Activated CD4-positive, CD25-positive, alpha-beta regulatory T cell treated with anti-CD3 and anti-CD28 coated beads, Interleukin-2, amount 50 U/mL, for 72 hours (primary cell): ENCODE measurements at regions not wholly inside any gene's neighbourhood (a gene's known extent, or its start where the extent isn't known, plus 50 kb on each side); places are given as distances from the start of the nearest gene placed in this dataset.

Experiments
- DNase-seq: peaks from one replicate; pipeline ENCODE4 v3.0.0; 2021

DNA sequence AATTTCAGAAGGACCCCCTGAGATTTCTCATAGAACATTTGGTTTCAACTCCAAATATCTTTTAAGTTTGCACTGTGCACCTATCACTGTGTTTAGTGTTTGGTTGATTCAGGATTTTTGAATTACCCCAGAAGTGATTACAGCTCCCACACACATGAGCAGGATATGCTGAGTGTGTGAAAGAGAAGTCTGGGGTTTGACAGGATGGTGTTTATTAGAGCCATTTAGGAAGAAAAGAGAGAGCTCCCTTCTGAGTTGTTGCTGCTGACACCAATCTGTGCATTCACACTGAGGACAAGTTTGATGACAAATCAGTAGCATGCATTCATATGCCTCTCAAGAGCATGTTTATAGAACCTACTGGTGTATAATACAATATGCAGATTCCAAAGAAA is 118.1 kb downstream of the RPL22L1 start:
- no peak for DNase-seq

DNA sequence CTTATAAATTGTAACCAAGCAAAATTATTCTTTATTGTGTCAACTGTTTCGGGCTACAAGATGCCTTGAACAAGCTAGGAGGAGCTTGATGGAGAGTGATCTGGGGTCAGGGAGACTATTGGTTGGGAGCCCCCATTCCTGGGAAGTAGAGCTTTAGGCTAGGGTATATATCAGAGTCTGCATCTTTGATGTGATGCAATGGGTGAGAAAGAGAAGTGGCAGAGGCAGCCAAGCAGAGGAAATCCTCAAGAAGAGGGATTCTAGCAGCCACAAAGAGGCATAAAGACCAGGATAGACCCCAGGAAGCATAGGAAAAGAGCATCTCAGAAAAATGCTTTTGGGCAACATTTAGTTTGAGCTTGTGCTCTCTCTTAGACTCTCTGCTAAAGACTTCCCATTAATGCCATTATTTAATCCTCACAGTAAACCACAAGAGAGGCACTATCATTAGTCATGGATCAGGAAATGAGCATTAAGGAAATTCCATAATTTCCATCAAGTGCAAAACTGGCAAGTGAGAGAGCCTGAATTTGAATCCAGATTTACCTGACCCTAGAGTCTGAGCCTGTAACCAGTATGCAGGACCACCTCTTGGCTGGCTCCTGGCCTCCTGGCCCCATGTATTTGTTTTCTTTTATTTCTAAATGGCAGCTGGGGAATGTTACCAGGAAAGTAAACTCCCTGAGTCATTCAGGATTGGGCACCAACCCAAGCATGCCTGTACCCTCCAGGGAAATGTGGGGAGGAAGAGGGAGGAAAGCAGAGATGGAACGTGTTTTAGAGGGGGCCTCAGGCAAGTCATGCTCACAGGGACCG is 118.7 kb downstream of the RPL22L1 start:
- DNase-seq: no peak

DNA sequence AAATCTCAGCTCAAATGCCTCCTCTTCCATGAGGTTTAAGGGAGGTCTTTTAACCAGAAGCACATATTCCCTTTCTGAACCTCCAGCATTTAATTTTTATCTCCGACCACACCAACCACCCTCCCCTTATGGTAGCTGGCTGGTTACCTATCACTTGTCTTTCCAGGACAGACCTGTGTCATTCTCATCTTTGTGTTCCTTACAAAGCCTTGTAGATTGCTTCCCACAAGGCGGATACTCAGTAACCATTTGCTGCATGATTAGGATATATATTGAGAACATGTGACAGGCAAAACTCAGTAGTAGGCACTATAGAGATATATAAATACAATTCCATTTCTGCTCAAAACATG is 119.5 kb downstream of the RPL22L1 start:
- DNase-seq: no peak

DNA sequence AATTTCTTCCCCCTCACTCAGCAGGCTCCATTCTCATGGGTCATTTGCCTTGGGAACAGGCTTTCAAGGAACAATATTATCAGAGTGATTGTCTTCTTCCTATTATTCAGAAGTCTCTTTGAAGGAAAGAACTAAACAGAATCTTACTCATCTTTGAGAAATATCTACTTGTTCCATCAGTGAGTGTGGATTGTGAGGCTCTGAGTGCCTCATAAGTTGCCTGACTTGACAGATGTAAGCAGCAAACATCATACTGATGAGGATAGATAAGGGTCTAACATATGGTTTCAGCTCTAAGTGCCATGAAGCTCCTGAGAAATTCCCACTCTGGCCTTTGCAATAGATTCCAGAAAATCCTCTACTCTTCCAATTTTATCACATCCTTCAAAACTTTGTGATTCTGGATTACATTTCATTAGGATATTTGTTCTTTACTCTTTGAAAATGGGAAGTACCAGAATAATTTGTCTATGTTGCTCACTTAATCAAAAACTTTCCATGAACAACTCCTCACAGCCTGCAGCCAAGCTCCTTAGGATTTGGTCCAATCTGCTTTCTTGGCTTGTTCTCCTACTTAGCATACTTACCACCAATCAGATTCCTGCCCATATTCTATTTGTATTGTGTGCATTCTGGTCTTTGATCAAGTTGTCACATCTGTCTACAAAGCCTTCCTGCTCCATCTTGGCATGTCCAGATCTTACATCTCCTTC is 120.1 kb downstream of the RPL22L1 start:
- no peak for DNase-seq

DNA sequence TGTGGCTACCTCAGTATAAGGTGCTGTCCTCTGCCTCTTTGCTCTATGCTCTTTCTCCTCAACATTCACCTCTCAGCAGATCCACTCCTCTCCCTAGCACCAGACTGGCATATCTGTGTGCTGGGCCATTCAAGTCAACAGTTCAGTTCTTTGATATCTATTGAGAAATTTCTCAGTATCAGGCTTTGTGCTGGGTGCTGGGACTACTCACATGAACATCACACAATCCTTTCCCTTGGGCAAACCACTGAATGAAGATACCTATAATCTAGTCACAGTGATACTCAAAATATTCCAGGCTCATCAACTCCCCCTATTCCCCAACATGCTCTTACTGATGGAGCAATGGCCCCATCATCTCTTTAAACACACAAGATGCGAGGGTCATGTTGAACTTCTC is 120.8 kb downstream of the RPL22L1 start:
- DNase-seq: no peak

DNA sequence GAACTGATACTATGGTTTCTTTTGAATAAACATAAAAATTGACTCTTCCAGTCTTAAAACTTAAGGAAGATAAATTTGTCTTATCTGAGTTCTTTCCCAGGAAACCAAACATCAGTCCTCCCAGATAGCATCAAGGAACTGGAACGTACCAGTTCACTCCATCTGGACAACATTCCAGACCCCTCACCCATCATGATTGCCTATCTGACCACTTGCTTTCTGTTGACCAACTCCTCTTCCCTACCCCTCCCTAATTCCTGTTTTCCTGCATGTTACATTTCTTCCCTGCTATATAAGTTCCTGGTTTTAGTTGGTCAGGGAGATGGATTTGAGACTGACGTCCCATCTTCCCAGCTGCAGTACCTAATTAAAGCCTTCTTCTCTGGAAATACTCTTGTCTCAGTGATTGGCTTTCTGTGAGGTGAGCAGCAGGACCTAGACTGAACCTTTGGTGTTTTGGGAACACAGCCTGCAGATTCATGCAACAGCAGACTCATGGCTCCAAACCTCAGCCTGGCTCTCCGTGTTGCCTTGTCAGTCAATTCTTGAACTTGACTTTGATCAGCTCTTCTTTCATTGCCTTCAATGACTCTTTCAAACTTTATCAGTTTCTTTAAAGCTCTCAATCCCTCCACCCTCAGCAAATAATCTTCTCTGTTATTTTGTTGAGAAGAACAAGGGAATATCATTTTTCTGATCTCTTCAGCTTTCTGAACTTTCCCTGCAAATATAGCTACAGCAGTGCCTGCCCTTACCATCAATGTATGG is 123.6 kb downstream of the RPL22L1 start:
- no peak for DNase-seq

DNA sequence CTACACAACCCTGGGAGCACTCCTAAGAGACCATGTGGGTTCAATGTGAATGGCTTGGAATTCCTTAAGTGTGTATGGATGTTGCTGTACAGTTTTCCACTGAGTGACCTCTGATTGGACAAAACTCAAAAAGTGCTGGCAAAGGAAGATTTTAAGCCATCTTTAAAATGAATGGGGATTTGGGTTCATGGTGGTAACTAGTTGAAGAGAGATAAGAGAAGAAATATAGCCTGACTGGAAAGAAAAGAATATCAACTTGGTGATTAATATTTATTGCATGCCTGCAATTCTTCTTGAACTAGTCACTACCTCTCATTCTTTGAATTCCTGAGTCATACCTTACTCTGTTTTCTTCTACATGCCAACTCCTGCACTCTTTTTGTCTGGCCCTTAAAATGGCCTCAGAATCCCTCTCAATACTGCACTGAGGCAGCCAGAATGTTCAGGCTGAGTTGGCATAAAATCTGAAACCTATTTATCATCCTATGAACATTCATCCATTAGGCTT is 124.7 kb downstream of the RPL22L1 start:
- no peak for DNase-seq

DNA sequence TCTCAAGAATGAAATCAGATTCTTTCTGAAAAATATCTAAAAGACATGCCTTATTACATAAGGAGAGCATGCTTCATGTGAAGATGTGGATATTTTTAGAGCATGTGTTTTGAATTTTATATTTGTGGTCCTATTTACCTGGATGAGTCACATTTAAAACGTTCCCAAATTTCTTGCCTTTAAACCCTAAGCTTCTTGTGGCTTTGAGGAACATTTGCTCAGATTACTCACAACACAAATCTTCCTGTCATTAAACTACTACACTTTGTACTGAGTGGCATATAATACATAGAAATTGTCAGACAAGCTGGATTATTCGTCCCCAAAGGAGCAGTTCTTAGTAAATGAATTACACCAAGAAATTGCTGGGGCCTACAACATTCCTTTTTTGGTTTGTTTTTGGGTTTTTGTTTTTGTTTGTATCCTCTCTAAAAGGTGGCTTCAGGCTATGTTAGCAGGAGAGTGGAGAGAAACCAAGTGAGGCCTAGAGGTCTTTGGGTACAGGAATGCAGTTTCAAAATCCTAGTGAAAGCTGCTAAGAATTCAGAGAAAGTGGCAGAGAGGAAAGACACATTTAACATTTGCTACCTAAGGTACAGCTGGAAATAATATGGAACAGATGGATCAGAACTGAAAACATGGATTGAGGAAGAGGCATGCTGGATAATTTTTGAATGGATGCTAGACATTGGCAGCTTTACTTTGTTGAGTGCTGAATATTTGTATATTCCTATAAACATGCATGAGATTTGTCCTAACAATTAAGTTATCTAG is 128.1 kb downstream of the RPL22L1 start:
- DNase-seq: no peak

DNA sequence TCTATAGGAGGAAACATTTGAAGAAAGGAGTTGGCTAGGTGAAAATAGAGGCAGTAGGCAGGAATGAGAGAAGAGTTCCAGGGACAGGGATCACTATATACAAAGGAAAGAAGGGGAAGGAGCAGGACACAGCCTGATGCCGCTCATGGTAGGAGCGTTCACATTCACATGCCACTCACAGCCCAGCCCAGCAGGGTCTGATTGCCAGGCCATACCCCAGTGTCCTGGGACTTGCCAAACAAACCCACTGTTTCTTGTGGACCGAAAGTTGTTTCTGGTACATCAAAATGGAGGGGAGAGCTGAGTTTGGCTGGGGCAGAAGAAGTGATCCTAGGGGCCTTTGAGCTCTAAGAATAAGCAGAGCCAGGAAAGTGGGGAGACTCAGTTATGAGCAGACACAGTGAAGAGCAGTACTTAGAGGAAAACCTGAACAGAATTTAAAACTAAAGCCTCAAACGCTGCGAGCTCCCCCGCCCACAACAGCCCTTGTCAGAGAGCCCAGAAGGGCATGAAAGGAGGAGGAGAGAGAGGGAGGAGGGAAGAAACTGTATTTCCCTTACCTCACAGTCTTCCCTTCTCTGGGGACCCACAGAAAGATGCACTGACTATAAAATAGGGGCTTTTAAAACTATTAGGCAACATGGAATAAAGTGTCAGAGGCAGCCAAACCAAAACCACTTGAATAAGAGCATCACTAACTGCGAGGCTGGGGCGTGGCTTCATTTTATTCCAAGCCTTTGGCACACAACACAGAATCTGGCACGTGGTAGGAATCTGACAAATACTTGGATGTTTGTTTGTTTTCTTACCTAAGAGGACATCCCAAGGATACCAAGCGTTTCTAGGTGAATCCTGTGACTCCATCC is 129.0 kb downstream of the RPL22L1 start:
- no peak for DNase-seq

DNA sequence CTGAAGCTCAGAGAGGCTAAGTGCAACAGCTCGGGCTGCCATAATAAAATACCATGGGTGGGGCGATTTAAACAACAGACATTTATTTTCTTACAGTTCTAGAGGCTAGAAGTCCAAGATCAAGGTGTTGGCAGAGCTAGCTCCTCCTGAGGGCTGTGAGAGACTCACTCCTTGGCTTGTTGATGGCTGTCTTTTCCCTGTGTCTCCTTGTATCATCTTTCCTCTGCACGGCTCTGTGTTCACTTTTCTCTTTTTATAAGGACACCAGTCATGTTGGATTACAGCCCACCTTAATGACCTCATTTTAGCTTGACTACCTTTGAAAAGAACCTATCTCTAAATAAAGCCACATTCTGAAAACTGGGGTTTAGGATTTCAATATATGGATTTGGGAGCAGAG is 129.7 kb downstream of the RPL22L1 start:
- DNase-seq: no peak

DNA sequence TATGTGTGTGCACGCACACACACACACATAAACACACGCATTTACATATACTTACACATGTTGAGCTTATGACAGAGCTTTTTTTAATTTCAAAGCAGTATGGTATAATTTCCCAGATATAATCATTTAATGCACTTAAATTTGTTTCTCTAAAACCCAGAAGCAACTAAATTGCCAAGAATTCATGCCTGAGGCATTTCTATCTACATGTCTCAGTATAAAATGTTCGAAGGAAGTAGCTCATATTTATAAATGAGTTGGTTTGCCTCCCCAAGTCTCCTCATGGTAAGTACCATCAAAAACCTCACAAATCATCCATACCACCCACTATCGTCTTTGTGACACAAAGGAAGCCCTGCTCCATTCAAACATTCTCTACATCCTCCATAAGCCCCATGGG is 130.6 kb downstream of the RPL22L1 start:
- DNase-seq: no peak

DNA sequence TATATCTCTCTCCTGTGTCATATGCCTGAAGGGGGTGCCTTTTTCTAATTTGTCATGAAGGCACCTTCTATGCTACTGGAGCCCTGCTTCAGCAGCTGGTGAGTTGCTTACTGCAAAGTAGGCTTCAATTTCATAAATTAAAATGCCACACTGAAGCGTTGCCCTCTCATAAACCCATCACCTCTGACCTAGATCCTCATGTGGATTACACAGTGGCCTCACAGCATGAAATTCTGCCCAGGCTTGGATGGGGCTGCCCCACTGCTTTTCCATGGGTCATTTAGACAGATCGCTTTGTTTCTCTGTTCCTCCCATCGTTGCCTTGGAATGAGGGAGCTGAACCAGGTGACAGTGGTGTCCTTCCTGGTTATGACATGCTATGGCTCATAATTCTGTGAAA is 131.2 kb downstream of the RPL22L1 start:
- no peak for DNase-seq

DNA sequence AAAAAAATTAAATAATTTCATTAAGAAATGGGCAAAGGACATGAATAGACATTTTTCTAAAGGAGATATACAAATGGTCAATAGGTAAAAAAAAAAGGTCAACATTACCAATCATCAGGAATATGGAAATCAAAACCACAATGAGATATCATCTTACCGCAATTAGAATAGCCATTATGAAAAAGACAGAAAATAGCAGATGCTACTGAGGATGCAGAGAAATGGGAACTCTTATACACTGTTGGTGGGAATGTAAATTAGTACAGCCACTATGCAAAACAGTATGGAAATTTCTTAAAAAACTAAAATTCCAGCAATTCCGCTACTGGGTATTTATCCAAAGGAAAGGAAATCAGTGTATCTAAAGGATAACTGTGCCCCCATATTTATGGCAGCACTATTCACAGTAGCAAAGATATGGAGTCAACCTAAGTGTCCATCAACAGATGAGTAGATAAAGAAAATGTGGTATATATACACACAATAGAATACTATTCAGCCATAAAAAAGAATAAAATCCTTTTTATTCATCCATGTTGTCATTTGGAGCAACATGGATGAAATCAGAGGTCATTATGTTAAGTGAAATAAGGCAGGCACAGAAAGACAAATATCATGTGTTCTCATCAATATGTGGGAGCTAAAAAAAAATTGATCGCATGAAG is 132.4 kb downstream of the RPL22L1 start:
- no peak for DNase-seq

DNA sequence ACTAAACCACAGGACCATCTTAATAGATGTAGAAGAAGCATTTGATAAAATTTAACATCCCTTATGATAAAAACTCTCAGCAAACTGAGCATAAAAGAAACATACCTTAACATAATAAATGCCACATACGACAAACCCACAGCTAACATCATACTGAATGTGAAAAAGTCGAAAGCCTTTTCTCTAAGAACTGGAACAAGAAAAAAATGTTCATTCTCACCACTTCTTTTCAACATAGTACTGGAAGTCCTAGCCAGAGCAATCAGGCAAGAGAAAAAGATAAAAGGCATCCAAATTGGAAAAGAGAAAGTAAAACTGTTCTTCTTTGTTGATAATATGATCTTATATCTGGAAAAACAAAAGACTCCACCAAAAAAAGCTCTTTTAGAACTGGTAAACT is 134.2 kb downstream of the RPL22L1 start:
- no peak for DNase-seq

DNA sequence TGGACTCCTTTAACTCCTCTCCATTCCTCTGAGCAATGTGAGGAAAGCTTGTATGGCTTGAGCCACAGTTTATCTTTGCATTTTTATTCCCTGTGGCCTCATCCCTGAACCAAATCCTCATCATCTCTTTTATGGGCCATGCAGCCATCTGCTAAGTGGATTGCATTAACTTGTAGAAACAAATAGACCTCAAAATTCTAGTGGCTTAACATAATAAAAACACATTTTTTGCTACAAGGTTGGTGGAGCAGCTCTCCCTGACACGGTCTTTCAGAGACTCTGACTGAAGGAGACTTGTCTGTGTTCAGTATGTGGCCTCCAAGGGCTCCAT is 135.3 kb downstream of the RPL22L1 start:
- no peak for DNase-seq

DNA sequence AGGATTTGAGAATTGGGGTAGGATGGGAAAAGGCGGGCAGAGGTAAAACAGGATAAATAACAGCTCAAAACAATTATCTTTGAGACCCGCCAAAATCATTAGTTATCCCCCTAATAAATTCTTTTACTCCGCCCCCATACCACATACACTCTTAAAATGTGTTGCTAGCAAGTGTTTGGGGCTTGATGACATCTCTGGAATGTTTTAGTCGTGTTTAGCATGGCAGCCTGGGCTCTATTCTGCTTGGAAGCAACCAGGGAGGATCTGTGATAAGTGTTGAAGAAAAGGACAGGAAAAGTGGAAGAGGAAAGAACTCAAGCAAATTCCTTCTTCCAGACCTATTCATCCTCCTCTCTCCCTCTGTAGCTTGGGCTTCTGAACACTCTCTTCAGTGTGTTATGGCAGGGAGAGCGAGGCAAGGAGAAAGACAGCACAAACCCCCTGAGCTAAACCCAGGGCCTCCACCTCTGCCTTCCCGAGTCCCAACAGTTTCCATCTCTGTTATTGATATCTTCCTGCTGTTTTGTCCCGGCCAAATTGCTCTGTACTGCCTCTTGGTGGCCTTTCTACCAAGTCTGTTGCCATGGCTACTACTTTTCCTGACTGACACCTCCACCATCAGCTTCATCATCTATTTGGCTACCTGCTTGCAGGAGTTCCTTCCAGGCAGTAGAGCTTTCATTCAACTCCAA is 135.8 kb downstream of the RPL22L1 start:
- DNase-seq: no peak

DNA sequence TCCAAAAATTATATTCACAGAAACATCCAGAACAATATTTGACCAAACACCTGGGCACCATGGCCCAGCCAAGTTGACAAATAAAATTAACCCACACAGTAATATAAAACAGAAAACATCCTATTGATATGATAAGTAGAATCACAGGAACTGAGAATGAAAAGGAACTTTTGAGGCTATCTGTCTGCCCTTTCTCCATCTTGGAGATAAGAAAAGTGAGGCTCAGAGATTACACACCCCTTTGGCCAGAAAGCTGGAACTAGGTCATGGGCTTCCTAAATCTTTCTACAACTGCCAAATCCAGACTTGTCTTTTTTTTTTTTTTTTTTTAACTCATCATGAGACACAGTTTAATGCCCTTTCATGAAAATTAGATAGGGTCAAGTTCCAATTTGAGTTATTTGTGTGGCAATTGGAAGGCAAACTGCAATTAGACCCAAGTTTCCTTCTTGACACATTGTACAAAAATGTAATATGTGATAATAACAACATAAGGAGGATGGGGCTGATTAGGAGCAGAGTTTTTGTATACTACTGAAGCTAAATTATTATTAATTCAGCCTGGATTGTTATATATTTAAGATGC is 137.2 kb downstream of the RPL22L1 start:
- DNase-seq: no peak

DNA sequence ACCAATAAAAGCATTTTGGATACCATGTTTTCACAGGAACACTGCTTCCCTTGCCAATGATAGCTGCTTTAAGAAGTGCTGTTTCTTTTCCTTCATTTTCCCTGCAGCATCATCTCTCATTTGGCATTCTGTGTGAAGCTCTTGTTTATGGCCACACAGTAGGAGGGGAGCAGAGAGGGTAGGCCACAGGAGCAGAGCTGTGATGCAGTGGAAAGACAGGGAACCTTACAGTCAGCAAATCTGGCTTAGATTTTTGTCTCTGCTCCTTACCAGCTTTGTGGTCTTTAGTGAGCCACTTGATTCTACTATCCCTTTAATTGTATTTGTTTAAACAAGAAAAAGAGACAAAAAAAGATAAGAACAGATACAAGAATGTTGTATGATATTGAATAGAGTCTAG is 138.7 kb downstream of the RPL22L1 start:
- DNase-seq: no peak

DNA sequence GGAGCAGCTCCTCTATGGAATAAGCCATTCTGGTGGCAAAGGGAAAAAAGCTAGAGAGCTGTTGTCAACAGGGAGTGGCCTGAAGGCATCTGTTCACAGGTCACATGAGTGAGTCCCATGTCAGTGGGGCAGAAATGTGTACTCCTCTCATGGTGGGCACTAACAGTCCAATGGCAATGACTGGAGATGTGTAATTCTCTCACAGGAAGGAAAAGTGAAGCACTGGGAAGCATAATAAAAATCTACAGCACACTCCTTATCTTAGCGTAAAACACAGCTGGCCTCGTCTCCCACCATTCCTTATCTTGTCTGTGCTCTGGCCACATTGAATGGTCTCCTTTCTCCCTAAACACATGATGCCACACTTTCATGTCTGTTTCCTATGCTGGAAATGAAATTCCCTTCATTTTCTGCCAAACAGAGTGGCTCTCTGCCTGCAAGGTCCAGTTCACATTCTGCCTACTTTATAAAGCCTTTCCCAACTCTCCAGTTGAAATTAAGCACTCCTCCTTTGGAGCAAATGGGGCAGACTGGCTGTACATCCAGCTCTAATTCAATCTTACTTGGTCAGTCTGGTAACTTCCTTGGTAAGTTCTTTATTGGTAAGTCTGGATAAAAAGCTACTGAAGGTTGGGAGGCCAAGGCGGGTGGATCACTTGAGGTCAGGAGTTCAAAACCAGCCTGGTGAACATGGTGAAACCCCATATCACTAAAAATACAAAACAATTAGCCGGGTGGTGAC is 139.8 kb downstream of the RPL22L1 start:
- no peak for DNase-seq

DNA sequence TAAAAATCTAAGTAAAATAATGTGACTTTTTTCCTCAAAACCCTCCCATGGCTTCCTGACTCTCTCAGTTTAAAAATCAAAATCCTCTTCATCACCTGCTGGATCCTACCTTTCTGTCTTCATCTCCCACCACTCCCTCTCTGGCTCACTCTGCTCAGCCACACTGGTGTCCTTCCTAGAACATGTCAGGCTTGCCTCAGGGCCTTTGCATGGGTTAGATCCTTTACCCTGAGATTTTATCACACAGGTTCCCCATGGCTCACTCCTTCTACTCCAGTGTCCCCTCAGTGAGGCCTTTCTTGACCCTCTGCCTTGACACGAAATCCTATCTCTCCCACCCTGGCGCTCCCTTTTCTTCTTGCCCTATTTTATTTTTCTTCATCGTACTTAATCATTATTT is 141.8 kb downstream of the RPL22L1 start:
- no peak for DNase-seq
